HG03432 (cell line): ENCODE measurements at regions not wholly inside any gene's neighbourhood (a gene's known extent, or its start where the extent isn't known, plus 50 kb on each side); places are given as distances from the start of the nearest gene placed in this dataset.

Experiments used
- ATAC-seq: cut with Tn5 transposase; IDR thresholded peaks from one replicate; pipeline ENCODE4 v1.9.1; 2021; ENCODE audit warnings: mild to moderate bottlenecking, moderate library complexity; ENCODE audit not compliant: unreplicated experiment

DNA sequence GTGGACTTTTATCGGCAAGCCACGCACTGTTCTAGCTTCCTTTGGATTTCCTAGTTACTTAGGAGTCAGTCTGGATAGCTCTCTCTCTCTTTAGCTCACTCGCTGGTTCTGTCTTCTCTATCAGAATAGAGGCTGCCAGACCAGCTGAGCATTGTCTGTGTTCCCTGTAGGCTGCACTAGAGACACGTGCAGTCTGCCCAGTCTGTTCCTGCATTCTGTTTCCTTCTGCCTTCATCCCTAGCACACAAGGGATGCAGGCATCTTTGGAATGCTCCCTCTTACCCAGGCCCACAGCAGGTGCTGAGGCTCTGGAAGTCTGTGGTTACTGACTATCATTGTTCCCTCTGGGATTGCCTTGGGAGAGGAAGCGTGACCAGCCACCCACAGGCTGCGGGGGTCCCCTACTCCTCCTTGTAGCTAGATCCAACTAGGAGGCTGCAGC is 322.8 kb downstream of the ZNF621 start:
- no peak for ATAC-seq

DNA sequence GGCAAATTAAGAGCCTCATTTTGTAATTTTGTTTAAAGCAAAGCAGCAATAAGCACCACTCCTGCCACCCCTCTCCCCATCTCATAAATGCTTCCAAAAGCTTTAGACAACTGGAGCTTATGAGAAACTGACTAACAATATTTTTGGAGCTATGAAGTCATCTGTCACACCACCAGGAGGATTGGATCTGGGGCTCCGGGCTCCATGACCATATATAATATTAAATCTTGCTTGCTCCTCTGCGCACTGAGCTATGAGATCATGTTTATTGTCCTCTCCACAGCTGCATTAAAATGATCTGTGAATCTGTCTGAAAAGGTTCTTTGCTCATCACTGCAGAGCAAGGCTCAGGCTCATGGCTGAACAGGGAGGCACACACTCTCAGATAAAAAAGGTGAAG is 323.7 kb downstream of the ZNF621 start:
- ATAC-seq = no peak

DNA sequence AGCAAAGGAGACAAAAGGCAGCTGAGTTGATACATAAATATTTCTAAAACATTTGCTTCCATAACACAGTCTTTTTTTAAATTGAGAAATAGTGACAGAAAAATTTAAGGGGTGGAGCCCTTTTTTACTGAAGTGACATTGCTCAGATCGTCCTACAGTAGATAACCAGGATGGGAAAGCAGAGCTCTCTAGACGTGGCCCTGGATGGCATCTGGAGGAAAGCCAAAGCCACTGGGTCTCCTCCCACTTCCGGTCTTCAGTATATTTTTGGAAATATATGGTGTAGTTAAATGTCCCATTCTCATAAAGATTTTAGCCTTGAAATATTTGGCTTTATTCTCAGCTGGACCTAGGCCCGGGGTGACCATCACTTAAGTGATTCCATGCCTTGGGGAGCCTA is 326.1 kb downstream of the ZNF621 start:
- ATAC-seq = no peak

DNA sequence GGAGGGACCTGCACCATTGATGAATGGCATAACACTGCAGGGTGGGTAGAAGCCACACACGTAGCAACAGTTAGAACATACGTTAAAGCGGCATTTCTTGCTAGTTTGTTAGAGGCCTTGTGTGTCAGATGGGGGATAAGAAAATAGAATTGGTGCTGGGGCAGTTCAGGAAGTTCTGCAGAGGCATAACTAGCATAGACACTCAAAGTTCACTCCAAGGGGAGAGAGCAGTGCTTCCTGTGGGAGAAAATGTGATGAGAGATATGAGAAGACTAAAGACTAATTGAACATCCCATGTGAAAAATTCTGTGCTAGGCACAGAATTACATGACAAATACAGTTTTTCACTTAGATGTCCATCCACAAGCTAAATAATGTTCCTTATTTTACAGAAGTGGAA is 327.1 kb downstream of the ZNF621 start:
- ATAC-seq = no peak

DNA sequence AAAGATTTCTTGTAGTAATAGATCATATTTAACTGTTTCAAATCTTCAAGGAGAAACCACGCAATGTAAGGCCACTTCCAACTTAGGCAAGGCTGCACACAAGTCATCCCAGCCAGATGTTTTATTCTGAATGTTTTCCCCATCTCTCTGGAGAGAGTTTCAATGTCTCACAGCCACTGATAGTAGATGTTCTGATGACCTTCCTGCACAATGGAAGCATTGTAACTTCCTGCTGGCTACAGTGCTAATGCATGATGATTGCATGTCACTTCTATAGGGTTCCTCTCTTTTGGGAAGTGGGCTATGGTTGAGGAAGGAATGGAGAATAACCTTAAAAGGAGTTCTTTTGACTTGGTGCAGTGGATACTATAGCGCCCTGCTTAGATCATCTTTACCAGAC is 328.0 kb downstream of the ZNF621 start:
- ATAC-seq = no peak

DNA sequence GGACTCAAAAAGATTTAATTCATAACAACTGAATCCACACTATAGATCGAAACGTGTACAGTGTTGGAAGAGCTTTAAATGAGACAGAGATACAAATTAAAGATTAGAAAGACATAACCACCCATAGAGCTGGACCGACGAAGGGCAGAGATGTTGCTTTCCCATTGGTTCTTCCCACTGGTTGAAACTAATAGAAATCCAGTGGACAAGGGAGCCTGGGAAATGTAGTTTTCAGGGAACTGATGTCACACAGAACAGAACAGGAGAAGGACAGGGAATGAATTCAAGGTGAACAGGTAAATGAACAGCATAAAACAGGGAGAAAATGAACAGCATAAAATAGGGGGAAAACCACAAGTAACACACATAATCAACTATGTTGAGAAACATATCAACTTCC is 328.7 kb downstream of the ZNF621 start:
- no peak for ATAC-seq

DNA sequence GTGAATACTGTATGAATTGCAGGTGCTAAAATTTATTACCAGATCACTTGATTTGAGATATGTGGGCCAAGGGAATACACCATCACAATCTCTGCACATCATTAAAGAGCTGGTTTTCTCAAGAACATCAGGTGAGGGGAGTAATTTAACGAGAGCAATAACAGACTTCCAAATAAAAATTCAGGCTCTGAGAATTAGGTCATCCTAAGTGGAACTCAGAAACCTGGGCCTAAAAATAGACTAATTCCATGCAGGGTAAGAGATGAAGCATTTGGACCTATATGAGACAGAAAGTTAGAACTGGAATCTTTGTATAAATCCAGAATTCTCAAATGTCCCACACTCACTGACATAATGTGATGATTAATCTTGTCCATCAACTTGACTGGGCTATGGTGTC is 331.1 kb downstream of the ZNF621 start:
- no peak for ATAC-seq

DNA sequence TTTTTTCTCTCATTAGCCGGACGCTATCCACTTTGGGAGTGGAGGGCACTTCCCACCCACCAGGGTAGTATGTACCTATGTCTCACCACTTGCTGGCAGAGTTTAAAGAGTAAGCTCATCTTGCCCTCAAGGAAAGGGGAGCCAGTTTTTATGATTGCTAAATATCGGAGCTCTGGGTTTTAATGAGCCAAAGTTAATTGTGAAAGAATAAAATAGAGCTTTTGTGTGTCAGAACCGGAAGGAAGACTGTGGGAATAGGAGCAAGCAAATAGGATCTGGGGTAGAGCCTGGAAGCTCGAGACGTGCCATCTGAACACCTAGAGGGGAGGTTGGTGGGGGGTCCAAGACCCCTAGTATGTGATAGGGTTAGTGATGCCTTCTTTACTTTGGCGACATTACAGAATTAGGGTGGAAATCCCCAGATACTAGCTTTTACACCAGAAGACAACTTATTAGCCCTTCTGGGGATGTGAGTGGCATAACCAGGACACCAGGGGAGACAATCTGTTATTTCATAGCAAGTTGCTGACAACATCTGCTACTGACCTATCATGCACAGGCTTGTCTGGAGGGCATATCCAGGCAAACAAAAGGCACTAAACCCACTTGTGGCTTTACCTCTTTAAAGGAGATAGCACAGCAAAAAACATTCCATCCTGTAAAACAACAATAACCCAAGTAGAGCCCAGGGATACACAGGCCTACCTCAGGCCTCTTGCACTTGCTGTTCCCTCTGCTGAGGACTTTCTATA is 333.8 kb downstream of the ZNF621 start:
- no peak for ATAC-seq

DNA sequence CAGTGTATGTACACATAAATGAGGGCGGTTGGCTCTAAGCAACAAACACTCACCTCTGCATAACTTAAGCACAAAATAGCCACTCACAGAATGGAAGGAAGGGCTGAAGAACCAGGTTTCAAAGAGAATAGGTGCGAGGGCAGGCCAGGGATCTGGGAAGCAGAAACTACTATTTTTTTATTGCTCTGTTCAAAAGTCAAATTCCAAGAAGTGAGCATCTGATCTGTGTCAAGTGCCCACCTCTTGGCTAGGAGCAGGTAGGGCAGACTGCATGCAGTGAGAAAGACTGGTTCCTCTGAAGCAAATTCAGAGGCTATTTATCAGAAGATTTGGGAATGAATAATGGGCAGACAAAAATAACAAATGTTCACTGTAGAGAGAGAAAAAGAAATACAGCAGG is 336.4 kb upstream of the CTNNB1 start:
- ATAC-seq = no peak

DNA sequence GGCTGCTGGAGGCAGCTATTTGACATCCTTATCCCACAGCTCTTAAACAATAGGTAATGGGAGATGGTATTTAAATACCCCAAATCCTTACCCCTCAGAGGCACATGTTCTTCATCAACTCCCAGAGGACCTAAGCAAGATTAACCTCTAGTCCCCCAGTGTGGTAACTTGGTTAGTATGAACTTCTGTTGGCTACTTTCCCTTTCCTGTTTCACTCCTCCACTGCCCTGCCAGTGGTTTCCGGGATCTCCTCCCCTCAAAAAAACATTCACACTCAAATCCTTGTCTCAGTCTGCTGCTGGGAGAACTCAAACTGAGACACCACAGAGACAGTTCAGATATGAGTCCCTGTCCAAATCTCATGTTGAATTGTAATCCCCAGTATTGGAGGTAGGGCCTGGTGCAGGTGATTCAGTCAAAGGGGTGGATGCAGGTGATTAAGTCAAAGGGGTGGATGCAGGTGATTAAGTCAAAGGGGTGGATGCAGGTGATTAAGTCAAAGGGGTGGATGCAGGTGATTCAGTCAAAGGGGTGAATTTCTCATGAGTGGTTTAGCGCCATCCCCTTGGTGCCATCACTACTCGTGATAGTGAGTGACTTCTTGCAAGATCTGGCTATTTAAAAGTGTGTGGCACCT is 335.0 kb upstream of the CTNNB1 start:
- no peak for ATAC-seq

DNA sequence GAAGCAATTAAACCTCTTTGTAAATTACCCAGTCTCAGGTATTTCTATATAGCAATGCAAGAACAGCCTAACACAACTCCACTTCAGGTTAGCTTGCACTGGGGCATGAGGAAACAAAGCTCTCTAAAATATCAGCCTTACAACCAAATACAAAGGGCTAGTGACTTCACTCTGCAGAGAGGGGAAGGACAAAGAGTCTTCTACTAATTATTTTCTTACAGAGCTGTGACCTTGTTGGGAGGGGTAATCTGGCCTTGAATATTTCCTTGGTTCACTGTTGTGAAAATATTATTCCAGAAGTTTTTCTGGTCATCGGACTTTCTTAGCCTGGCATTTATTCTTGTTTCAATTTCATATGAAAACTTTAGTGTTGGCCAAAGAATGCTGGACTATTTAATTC is 334.4 kb upstream of the CTNNB1 start:
- ATAC-seq = no peak

DNA sequence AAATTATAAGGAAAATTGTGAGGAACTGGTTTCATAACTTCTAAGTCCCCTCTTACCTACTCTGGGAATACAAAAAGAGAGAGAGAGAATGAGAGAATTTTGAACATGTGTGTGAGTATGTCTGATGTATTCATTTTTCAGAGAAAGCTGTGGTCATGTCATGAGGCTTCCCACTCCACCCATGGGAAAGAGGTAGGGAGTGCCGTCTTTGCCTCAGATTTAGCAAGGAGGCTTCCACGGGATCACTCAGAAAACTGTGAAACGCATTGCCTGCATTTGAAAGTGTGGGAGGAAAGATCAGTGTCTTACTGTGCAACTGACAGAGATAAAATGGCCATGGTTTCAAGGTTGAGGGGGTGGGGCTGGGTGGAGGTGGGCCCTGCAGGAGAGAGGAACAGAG is 331.5 kb upstream of the CTNNB1 start:
- ATAC-seq = no peak

DNA sequence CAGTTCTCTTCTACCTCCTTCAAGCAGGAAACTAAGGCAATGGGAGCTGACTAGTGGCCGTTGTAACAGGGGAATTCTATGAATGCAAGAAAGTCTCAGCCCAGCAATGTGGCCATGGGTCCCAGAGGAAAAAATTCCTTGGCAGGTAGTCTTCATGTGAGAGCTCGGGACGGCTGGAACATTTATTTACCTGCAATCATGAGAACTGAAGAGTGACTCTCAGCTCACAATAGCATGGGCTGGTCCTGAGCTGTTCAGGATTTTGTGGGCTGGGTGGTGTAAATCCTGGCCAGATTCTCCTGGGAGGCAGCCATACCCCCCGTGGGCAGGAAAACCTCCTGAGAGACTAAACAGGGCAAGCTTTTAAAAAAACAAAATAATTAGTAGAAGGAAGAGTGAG is 330.3 kb upstream of the CTNNB1 start:
- no peak for ATAC-seq

DNA sequence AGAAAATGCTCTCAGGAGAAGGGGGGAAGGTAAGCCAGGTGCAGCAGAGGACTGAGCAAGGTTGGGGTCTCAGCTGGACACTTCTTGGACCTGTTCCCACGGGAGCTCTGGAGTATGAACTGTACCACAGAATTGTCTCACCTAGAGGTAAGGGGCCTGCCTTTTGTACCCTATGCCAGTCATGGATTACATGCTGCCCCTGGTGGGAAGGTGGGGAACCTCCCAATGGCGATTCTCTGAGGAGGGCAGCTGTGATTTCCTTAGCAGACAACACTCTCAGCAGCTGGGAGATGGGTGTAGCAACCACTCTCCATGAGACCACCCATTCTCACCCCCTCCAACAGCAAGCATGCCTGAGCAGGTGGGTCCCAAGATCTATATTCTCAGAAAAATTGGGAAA is 329.4 kb upstream of the CTNNB1 start:
- ATAC-seq = no peak

DNA sequence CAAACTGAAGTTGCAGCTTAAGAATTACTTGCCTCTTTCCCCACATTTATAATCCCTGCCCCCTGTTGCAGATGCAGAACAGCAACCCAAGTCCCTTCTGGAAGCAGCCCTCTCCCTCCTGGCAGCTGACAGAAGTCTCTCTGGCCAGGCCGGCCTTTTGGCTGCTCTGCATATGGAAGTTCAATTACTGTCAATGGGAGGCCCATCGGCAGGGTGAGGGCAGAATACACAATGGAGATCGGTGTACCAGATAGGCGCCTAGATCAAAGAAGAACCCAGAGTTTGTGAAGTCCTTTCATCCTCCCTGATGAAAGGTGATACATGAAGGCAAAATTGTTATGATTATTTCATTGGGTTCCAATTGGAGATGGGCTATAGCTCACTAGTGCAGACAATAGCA is 327.9 kb upstream of the CTNNB1 start:
- ATAC-seq = no peak

DNA sequence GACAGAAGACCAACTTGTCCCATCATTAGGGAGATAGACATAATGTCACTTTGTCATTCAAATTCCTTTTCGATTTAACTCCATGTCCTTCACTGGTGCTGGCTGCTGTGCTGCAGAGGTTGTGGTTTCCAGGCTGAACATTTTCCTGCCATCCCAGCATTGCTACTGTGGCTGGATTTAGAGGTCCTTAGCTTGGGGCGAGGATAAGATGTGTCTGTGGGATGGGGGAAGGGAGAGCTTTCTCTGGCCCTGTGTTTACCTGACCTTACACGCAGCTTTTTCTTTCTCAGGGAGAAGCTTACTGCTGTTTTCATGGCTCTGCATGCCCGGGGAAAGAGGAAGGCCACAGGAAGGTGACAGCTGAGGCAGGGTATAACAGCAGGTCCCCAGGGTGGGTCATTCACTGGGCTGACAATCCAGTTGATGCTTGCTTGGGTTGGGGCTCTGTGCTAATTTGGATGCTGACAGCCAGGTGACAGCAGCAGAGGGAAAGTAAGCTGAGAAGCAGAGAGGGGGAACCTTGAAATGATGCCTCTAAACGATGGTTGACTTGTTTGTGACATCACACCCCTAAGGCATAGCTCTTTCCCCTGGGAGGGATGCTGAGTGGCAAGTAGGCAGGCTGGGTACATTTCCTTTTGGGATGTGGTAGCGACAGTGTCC is 326.9 kb upstream of the CTNNB1 start:
- ATAC-seq = no peak

DNA sequence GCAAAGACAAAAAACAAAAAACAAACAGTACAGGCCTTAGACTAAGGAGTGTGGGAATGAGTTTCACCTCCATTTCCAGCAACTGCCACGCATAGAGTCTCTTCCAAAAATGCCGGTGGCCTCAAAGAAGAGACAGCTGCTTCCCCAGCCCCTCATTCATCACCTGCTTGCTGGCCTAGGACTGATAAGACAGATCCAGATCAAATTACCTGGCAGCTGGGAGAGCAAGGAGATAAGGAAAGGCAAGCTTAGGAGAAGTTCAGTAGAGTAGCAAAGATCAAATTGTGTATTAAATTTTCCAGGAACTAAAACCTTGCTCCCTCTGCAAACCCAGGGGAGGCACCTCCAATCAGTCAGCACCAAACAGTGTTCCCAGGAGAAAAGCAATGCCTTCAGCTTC is 325.8 kb upstream of the CTNNB1 start:
- ATAC-seq = no peak

DNA sequence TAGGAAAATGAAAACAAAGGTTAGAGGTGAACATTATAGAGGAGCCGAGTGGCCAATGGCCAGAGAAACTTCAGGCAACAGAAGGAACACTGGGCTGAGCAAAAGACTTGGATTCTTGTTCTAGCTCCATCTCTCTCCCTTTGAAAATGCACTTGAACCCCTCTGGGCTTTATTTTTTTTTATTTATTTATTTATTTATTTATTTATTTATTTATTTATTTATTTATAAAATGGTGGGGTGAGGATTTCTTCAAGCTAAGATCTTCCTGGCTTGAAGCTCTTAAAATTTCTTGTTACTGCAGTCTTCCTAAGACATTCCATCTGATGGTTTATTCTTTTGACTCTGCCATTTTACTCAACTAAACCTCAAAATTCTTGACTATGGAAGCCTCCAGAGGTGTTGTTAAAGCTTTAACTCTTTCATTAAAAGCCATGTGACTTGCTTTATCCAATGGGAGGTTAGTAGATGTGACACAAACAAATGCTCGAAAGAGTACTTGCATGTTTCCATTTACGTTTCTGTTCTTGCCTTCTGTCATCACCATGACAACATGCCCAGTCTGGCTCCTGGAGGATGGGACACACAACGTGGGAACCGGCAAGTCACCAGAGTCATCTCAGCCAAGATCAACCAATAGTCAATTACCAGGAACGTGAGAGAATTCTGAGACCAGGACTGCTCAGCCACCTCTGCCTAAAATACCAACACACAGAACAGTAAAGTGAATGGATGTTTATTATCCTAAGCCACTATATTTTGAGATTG is 325.2 kb upstream of the CTNNB1 start:
- no peak for ATAC-seq

DNA sequence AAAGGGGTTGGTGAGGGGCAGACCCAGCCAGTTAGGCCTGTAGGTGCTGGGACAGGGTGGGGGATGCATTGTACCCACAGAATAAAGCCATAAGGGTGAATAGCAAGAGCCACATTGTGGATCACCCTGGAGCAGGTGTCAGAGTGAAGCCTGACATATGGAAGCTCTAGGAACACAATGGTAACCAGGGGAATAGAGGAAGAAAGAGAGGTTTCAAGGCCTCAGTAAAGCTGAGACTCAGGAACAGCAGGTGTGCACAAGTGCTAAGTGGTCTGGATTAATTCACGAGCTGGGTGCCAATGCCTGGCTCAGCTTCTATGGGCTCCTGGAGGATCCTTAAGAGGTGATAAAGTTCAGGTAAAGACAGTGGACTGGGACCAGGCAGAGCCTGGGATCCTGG is 323.7 kb upstream of the CTNNB1 start:
- no peak for ATAC-seq

DNA sequence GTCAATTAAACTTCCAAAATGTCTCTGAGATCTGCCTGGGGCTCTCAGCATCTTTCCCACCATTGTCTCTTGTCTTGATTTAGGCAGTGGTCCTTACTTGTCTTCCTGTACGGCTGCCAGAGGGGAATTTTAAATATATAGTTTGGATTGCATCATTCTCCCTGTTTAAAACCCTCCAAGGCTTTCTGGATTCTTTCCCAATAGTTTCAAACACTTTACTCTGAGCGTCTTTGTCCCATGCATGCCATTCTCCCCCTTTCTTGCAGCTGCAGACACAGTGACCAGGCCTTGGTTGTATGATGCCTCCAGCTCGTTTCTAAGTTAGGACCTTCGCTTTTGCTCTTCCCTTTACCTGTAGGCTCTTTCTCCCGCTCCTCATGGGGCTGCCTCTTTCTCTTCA is 323.3 kb upstream of the CTNNB1 start:
- no peak for ATAC-seq

DNA sequence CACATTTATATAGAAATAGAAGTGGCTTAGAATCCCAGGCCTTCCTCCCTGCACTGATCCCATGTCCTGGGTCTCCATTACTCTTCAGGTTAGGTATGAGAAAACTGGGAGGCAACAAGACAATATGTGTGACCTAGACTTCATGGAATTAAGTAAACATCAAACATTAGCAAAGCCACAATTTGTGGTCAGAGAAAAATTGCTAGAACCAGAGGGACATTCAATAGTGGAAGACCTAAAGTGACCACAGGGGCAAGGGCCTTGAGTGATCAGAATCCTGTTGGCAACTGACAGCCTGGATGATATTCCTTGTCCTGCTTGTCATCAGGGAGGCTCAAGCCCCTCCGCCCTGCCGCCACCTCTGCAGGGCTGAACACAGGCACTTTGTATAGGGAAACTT is 322.8 kb upstream of the CTNNB1 start:
- no peak for ATAC-seq
